RWPE2 (cell line): ENCODE measurements at regions not wholly inside any gene's neighbourhood (a gene's known extent, or its start where the extent isn't known, plus 50 kb on each side); places are given as distances from the start of the nearest gene placed in this dataset.

Experiments used
- ATAC-seq: fragments of 200-7000 bp; cut with Tn5 transposase; 3 replicates; pipeline ENCODE4 v1.9.1; 2021; ENCODE audit warnings: low read depth
- DNase-seq: peaks from one replicate; pipeline ENCODE4 v3.0.0-alpha.2; 2020; ENCODE audit warnings: low spot score
- H3K27ac ChIP-seq: fragments of 450-650 bp; 2 replicates; pipeline ENCODE4 v1.5.1; 2017; ENCODE audit warnings: mild to moderate bottlenecking; ENCODE audit not compliant: poor library complexity, severe bottlenecking
- H3K27me3 ChIP-seq: fragments of 250-450 bp; sonication (Bioruptor Pico); 2 replicates; pipeline ENCODE4 v1.5.1; 2021; ENCODE audit warnings: mild to moderate bottlenecking, moderate library complexity; ENCODE audit not compliant: insufficient read depth, poor library complexity, severe bottlenecking
- H3K36me3 ChIP-seq: fragments of 250-450 bp; sonication (Bioruptor Pico); 2 replicates; pipeline ENCODE4 v1.5.1; 2020; ENCODE audit warnings: low read depth, mild to moderate bottlenecking, moderate library complexity
- H3K4me1 ChIP-seq: fragments of 250-450 bp; sonication (Bioruptor Pico); 2 replicates; pipeline ENCODE4 v1.5.1; 2021; ENCODE audit warnings: mild to moderate bottlenecking, moderate library complexity; ENCODE audit not compliant: insufficient read depth, poor library complexity, severe bottlenecking
- H3K4me3 ChIP-seq: fragments of 250-450 bp; sonication (Bioruptor Pico); 2 replicates; pipeline ENCODE4 v1.5.1; 2021; ENCODE audit warnings: mild to moderate bottlenecking, moderate library complexity; ENCODE audit not compliant: severe bottlenecking
- H3K9me3 ChIP-seq: fragments of 250-450 bp; sonication (Bioruptor Pico); 2 replicates; pipeline ENCODE4 v1.5.1; 2021; ENCODE audit warnings: mild to moderate bottlenecking, moderate library complexity; ENCODE audit not compliant: severe bottlenecking
- TF ChIP-seq, protein P1 (sequence below): fragments of 450-650 bp; IDR thresholded peaks from one replicate; pipeline ENCODE4 v1.5.1; 2017; ENCODE audit warnings: mild to moderate bottlenecking, moderate library complexity; ENCODE audit not compliant: poor library complexity, severe bottlenecking

- TF ChIP-seq, protein P1, sequence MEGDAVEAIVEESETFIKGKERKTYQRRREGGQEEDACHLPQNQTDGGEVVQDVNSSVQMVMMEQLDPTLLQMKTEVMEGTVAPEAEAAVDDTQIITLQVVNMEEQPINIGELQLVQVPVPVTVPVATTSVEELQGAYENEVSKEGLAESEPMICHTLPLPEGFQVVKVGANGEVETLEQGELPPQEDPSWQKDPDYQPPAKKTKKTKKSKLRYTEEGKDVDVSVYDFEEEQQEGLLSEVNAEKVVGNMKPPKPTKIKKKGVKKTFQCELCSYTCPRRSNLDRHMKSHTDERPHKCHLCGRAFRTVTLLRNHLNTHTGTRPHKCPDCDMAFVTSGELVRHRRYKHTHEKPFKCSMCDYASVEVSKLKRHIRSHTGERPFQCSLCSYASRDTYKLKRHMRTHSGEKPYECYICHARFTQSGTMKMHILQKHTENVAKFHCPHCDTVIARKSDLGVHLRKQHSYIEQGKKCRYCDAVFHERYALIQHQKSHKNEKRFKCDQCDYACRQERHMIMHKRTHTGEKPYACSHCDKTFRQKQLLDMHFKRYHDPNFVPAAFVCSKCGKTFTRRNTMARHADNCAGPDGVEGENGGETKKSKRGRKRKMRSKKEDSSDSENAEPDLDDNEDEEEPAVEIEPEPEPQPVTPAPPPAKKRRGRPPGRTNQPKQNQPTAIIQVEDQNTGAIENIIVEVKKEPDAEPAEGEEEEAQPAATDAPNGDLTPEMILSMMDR, result no peak
- Histone ChIP-seq H3K4me1 (no peaks in the 10 kb centered on the region), H3K36me3 (no peaks in the 10 kb centered on the region), H3K27ac (no peak overlapping the region), H3K4me3 (no peak overlapping the region), H3K27me3 (no peaks in the 10 kb centered on the region), H3K9me3 (no peaks in the 10 kb centered on the region)
- ATAC-seq (no peak), DNase-seq (no peak)
Measured at GRCh38 chr13:80100636-80101035, 240.3 kb downstream of the SPRY2 start.

- Histone ChIP-seq H3K4me3 (no peak overlapping the region), H3K36me3 (no peaks in the 10 kb centered on the region)
Measured at GRCh38 chr13:80097561-80097960, 243.4 kb downstream of the SPRY2 start.

GRCh38 chr13:80096383-80096782 is 244.5 kb downstream of the SPRY2 start:
- ATAC-seq (no peak), DNase-seq (no peak)
- no peaks in the 10 kb centered on the region for H3K9me3 ChIP-seq
- no peaks in the 10 kb centered on the region for H3K4me1 ChIP-seq
- TF ChIP-seq, protein P1, result no peak
- no peak overlapping the region for H3K4me3 ChIP-seq
- H3K27ac ChIP-seq, result no peak overlapping the region
- H3K27me3 ChIP-seq, result no peaks in the 10 kb centered on the region
- no peaks in the 10 kb centered on the region for H3K36me3 ChIP-seq

More at GRCh38 chr13:80097561-80097960, 243.4 kb downstream of the SPRY2 start:
- Histone ChIP-seq H3K27ac (no peak overlapping the region), H3K4me1 (no peaks in the 10 kb centered on the region), H3K9me3 (no peaks in the 10 kb centered on the region), H3K27me3 (no peaks in the 10 kb centered on the region)
- ATAC-seq, result no peak
- no peak for DNase-seq
- TF ChIP-seq, protein P1, result no peak

- Histone ChIP-seq H3K27me3 (no peaks in the 10 kb centered on the region), H3K4me3 (no peak overlapping the region), H3K27ac (no peak overlapping the region), H3K4me1 (no peaks in the 10 kb centered on the region), H3K9me3 (no peaks in the 10 kb centered on the region), H3K36me3 (no peaks in the 10 kb centered on the region)
- no peak for DNase-seq
- ATAC-seq, result no peak
- TF ChIP-seq, protein P1, result no peak
Measured at GRCh38 chr13:80094526-80094925, 246.4 kb downstream of the SPRY2 start.

DNA sequence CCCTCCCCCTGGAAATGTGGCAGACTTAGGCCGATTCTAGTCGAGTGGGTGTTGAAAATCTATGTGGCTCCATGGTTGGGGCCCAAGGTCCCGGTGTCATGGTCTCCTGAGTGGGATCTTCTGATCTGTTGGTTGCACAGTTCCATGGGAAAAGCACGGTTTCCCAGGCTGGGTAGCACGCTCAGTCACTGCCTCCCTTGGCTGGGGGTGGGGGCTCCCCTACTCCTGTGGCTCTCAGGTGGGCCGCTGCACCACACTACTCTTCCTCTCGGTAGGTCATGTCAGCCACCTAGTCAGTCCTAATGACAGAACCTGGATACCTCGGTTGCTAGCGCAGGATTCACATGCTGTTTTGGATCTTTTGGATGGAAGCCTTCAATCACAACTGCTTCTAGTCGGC is 247.0 kb downstream of the SPRY2 start:
- no peaks in the 10 kb centered on the region for H3K9me3 ChIP-seq
- no peak for ATAC-seq
- no peak overlapping the region for H3K4me3 ChIP-seq
- H3K4me1 ChIP-seq, result no peaks in the 10 kb centered on the region
- DNase-seq, result no peak
- no peaks in the 10 kb centered on the region for H3K27me3 ChIP-seq
- no peaks in the 10 kb centered on the region for H3K36me3 ChIP-seq
- TF ChIP-seq, protein P1, result no peak
- no peak overlapping the region for H3K27ac ChIP-seq
